ENCODE measurements at regions not wholly inside any gene's neighbourhood (a gene's known extent, or its start where the extent isn't known, plus 50 kb on each side); places are given as distances from the start of the nearest gene placed in this dataset.

DNA sequence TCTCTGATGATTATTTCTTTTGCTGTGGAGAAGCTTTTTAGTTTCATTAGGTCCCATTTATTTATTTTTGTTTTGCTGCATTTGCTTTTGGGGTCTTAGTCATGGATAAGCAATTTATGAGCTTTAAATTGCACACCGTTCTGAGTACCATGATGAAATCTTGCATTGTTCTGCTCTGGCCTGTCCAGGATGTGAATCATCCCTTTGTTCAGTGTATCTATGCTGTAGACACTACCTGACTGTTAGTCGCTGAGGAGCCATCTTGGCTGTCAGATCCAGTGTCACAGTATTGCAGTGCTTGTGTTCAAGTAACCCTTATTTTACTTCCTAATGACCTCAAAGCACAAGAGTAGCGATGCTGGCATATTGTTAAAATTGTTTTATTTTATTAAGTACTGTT, 218.0 kb upstream of the CNTNAP4 start:
- H3K4me1 ChIP-seq, result no peaks in the 10 kb centered on the region
- no peaks in the 10 kb centered on the region for H3K36me3 ChIP-seq
- WGBS, 2 donors, result 73 to 74% methylated on average over 3 of the region's 3 CpGs
- no peak for DNase-seq (ENCODE audit: low spot score in 2 of 2)
- no peak overlapping the region for H3K4me3 ChIP-seq
- H3K27ac ChIP-seq, result no peak overlapping the region
- no peaks in the 10 kb centered on the region for H3K27me3 ChIP-seq
- TF ChIP-seq EP300 (IDR thresholded peaks at IDR 0.05) (no peak), POLR2A (IDR thresholded peaks at IDR 0.05) (no peak)
- TF ChIP-seq, protein P1, sequence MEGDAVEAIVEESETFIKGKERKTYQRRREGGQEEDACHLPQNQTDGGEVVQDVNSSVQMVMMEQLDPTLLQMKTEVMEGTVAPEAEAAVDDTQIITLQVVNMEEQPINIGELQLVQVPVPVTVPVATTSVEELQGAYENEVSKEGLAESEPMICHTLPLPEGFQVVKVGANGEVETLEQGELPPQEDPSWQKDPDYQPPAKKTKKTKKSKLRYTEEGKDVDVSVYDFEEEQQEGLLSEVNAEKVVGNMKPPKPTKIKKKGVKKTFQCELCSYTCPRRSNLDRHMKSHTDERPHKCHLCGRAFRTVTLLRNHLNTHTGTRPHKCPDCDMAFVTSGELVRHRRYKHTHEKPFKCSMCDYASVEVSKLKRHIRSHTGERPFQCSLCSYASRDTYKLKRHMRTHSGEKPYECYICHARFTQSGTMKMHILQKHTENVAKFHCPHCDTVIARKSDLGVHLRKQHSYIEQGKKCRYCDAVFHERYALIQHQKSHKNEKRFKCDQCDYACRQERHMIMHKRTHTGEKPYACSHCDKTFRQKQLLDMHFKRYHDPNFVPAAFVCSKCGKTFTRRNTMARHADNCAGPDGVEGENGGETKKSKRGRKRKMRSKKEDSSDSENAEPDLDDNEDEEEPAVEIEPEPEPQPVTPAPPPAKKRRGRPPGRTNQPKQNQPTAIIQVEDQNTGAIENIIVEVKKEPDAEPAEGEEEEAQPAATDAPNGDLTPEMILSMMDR (IDR thresholded peaks at IDR 0.05), result no peak
- no peaks in the 10 kb centered on the region for H3K9me3 ChIP-seq

DNA sequence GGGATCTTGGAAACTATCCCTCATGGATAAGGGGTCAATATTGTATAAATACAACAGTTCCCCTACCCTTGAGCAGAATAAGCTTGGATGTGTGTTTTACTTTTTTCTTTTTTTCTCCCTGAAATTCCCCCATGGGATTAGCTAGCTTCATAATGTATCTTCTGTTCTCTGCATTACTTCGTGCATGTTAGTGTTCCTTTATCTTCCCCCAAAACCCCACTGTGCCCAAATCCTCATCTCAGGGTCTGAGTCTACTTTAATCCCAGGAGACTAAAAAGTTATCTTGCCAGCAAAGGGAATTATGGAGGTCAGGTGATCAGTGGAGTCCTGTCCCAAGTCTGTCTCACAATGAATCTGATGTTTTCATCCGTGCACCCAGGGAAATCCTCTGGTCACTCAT, 217.5 kb upstream of the CNTNAP4 start:
- no peak for DNase-seq (ENCODE audit: low spot score in 2 of 2)
- H3K27me3 ChIP-seq, result no peaks in the 10 kb centered on the region
- 49 to 57% methylated on average over 2 of the region's 2 CpGs for WGBS, 2 donors
- H3K27ac ChIP-seq, result no peak overlapping the region
- H3K9me3 ChIP-seq, result no peaks in the 10 kb centered on the region
- H3K4me3 ChIP-seq, result no peak overlapping the region
- TF ChIP-seq POLR2A (IDR thresholded peaks at IDR 0.05) (no peak), EP300 (IDR thresholded peaks at IDR 0.05) (no peak)
- TF ChIP-seq, protein P1 (IDR thresholded peaks at IDR 0.05), result no peak
- no peaks in the 10 kb centered on the region for H3K36me3 ChIP-seq
- no peaks in the 10 kb centered on the region for H3K4me1 ChIP-seq

GRCh38 chr16:76071690-76072089, 205.5 kb upstream of the CNTNAP4 start:
- Histone ChIP-seq H3K27ac (no peak overlapping the region), H3K4me3 (no peak overlapping the region), H3K4me1 (no peaks in the 10 kb centered on the region), H3K9me3 (no peaks in the 10 kb centered on the region), H3K36me3 (no peaks in the 10 kb centered on the region), H3K27me3 (no peaks in the 10 kb centered on the region)
- no peak for DNase-seq (ENCODE audit: low spot score in 2 of 2)
- TF ChIP-seq POLR2A (IDR thresholded peaks at IDR 0.05) (no peak), EP300 (IDR thresholded peaks at IDR 0.05) (no peak)
- TF ChIP-seq, protein P1 (IDR thresholded peaks at IDR 0.05), result no peak
- 78 to 90% methylated on average over 2 of the region's 2 CpGs for WGBS, 2 donors

GRCh38 chr16:76081967-76082366, 195.2 kb upstream of the CNTNAP4 start:
- no peaks in the 10 kb centered on the region for H3K4me1 ChIP-seq
- WGBS, 2 donors, result 38 to 41% methylated on average over 6 of the region's 6 CpGs
- no peaks in the 10 kb centered on the region for H3K27me3 ChIP-seq
- no peak overlapping the region for H3K4me3 ChIP-seq
- H3K27ac ChIP-seq, result no peak overlapping the region
- DNase-seq (ENCODE audit: low spot score in 2 of 2), result no peak
- H3K36me3 ChIP-seq, result no peaks in the 10 kb centered on the region
- no peaks in the 10 kb centered on the region for H3K9me3 ChIP-seq
- no peak for TF ChIP-seq EP300 (IDR thresholded peaks at IDR 0.05)
- TF ChIP-seq POLR2A (IDR thresholded peaks at IDR 0.05), result no peak
- TF ChIP-seq, protein P1 (IDR thresholded peaks at IDR 0.05), result no peak

- Histone ChIP-seq H3K9me3 (peaks cover 0 to 29% (median 7%) of the 10 kb centered on the region in 4 donors), H3K27ac (no peak overlapping the region), H3K4me3 (no peak overlapping the region), H3K4me1 (no peaks in the 10 kb centered on the region), H3K27me3 (no peaks in the 10 kb centered on the region), H3K36me3 (no peaks in the 10 kb centered on the region)
- 85 to 87% methylated on average over 6 of the region's 6 CpGs for WGBS, 2 donors
- no peak for DNase-seq (ENCODE audit: low spot score in 2 of 2)
- TF ChIP-seq, protein P1 (IDR thresholded peaks at IDR 0.05), result no peak
- TF ChIP-seq EP300 (IDR thresholded peaks at IDR 0.05) (no peak), POLR2A (IDR thresholded peaks at IDR 0.05) (no peak)
These were observed 170.6 kb upstream of the CNTNAP4 start for GRCh38 chr16:76106647-76107046.
